HCT116 (cell line): ENCODE measurements at regions not wholly inside any gene's neighbourhood (a gene's known extent, or its start where the extent isn't known, plus 50 kb on each side); places are given as distances from the start of the nearest gene placed in this dataset.

Source experiments
- ATAC-seq: fragments of 200-7000 bp; cut with Tn5 transposase; 2 replicates; pipeline ENCODE4 v1.9.1; 2020; ENCODE audit warnings: mild to moderate bottlenecking, moderate library complexity
- BruUV-seq: library from RNA; stranded (reverse); fragments of 400-500 nt; replicated peaks from 2 replicates; lab custom pipeline; 2021; lab: Mats Ljungman, UMichigan
- CTCF ChIA-PET: fragments of 300-600 bp; sonication (Branson Sonifier 250); formaldehyde crosslinking; loops from one replicate; lab custom pipeline; 2021; ENCODE audit warnings: antibody characterized with exemption; lab: Charles Lee
- POLR2A ChIA-PET: fragments of 300-600, 350-600 bp; sonication (Branson Sonifier 250); formaldehyde crosslinking; loops from one replicate; lab custom pipeline; 2021; ENCODE audit warnings: antibody characterized with exemption; lab: Charles Lee
- RAD21 ChIA-PET, 2 experiments: fragments of 300-600 bp; sonication (Branson Sonifier 250); formaldehyde crosslinking; loops; one replicate each; lab custom pipeline; 2023; ENCODE audit warnings: low total read pairs in 2 of 2; ENCODE audit not compliant: uncharacterized antibody in 2 of 2, unreplicated experiment in 2 of 2, low non-redundant PET in 1 of 2; lab: Charles Lee
- DNase-seq: peaks from one replicate; pipeline ENCODE4 v3.0.0-alpha.2; 2010; ENCODE audit warnings: low read depth, low spot score
- H2AFZ ChIP-seq: fragments of 200-600 bp; shearing (Covaris generic), sonication (generic); 2 replicates; pipeline ENCODE4 v1.6.1; 2017; ENCODE audit warnings: low read depth, mixed run types, mixed read lengths, antibody characterized with exemption, low read length; ENCODE audit not compliant: poor library complexity, severe bottlenecking
- H3K27ac ChIP-seq: 2 replicates; pipeline ENCODE4 v1.5.1; 2012; ENCODE audit warnings: low read depth, low read length
- H3K27me3 ChIP-seq: fragments of 200-600 bp; sonication (generic); 2 replicates; pipeline ENCODE4 v1.6.1; 2016; ENCODE audit warnings: mixed run types, low read length, mixed read lengths; ENCODE audit not compliant: insufficient read depth
- H3K36me3 ChIP-seq, 2 experiments: fragments of 200-500 bp in 1 of 2; fragments of 200-600 bp in 1 of 2; sonication (Bioruptor generic) in 1 of 2; sonication (generic) in 1 of 2; 2 replicates each; pipeline versions ENCODE4 v1.5.1 to v1.6.1; 2014 to 2016; ENCODE audit warnings: low read length in 2 of 2, inconsistent platforms in 1 of 2, mixed read lengths in 1 of 2, mixed run types in 1 of 2; ENCODE audit not compliant: insufficient read depth in 2 of 2, control insufficient read depth in 1 of 2
- H3K4me1 ChIP-seq, 2 experiments: fragments of 200-600 bp in 1 of 2; sonication (generic) in 1 of 2; 2 replicates each; pipeline versions ENCODE4 v1.5.1 to v1.6.1; 2012 to 2017; ENCODE audit warnings: low read length in 2 of 2, inconsistent platforms in 1 of 2, mild to moderate bottlenecking in 1 of 2, mixed read lengths in 1 of 2, mixed run types in 1 of 2, moderate library complexity in 1 of 2; ENCODE audit not compliant: insufficient read depth in 2 of 2, control insufficient read depth in 1 of 2
- H3K4me2 ChIP-seq: fragments of 200-600 bp; sonication (generic); 2 replicates; pipeline ENCODE4 v1.6.1; 2017; ENCODE audit warnings: mixed run types, low read length, mixed read lengths
- H3K4me3 ChIP-seq, 2 experiments: fragments of 200-600 bp in 1 of 2; sonication (generic) in 1 of 2; replicated peaks in 1 of 2; 2 replicates each; pipeline ENCODE4 v1.5.1; 2011 to 2016; ENCODE audit warnings: low read length in 2 of 2, control low read depth in 1 of 2, low read depth in 1 of 2, mild to moderate bottlenecking in 1 of 2, mixed read lengths in 1 of 2, mixed run types in 1 of 2
- H3K79me2 ChIP-seq: fragments of 200-600 bp; sonication (generic); 2 replicates; pipeline ENCODE4 v1.6.1; 2017; ENCODE audit warnings: mild to moderate bottlenecking, mixed run types, low read length, moderate library complexity, mixed read lengths; ENCODE audit not compliant: insufficient read depth
- H3K9ac ChIP-seq: fragments of 200-600 bp; sonication (generic); 2 replicates; pipeline ENCODE4 v1.6.1; 2016; ENCODE audit warnings: low read length, mixed read lengths
- H3K9me2 ChIP-seq: fragments of 200-600 bp; sonication (generic), shearing (Covaris generic); 2 replicates; pipeline ENCODE4 v1.6.1; 2017; ENCODE audit warnings: mixed run types, mild to moderate bottlenecking, moderate library complexity; ENCODE audit not compliant: insufficient read depth
- H3K9me3 ChIP-seq, 2 experiments: fragments of 200-500 bp in 1 of 2; fragments of 200-600 bp in 1 of 2; sonication (Bioruptor generic) in 1 of 2; sonication (generic) in 1 of 2; 2 replicates each; pipeline ENCODE4 v1.6.1; 2014 to 2017; ENCODE audit warnings: low read length in 2 of 2, mixed read lengths in 2 of 2, inconsistent platforms in 1 of 2, low read depth in 1 of 2, mild to moderate bottlenecking in 1 of 2, mixed run types in 1 of 2, moderate library complexity in 1 of 2; ENCODE audit not compliant: control insufficient read depth in 1 of 2, insufficient read depth in 1 of 2
- H4K20me1 ChIP-seq: fragments of 200-600 bp; sonication (generic), shearing (Covaris generic); 2 replicates; pipeline ENCODE4 v1.6.1; 2017; ENCODE audit warnings: mixed run types, mild to moderate bottlenecking, moderate library complexity; ENCODE audit not compliant: insufficient read depth
- ATF3 ChIP-seq: IDR thresholded peaks from 2 replicates; pipeline ENCODE4 v1.6.1; 2012
- CEBPB ChIP-seq: IDR thresholded peaks from 2 replicates; pipeline ENCODE4 v1.6.1; 2012; ENCODE audit warnings: low read depth
- EGR1 ChIP-seq: IDR thresholded peaks from 2 replicates; pipeline ENCODE4 v1.6.1; 2012; ENCODE audit warnings: low read depth
- EZH2 ChIP-seq: fragments of 200-600 bp; sonication (generic); IDR thresholded peaks from 2 replicates; pipeline ENCODE4 v1.6.1; 2017; ENCODE audit warnings: antibody characterized with exemption, mixed run types
- EZH2phosphoT487 ChIP-seq: fragments of 200-600 bp; IDR thresholded peaks from 2 replicates; pipeline ENCODE4 v1.6.1; 2018; ENCODE audit warnings: antibody characterized with exemption, borderline replicate concordance
- FOSL1 ChIP-seq: IDR thresholded peaks from 2 replicates; pipeline ENCODE4 v1.6.1; 2012; ENCODE audit warnings: low read depth
- JUND ChIP-seq: IDR thresholded peaks from 2 replicates; pipeline ENCODE4 v1.6.1; 2012
- POLR2A ChIP-seq: IDR thresholded peaks from 2 replicates; pipeline ENCODE4 v1.7.0; 2011; ENCODE audit warnings: borderline replicate concordance; ENCODE audit not compliant: insufficient read depth, insufficient read length; ENCODE audit errors: extremely low read depth
- POLR2AphosphoS5 ChIP-seq: IDR thresholded peaks from 2 replicates; pipeline ENCODE4 v1.6.1; 2011; ENCODE audit warnings: mild to moderate bottlenecking, low read depth, low read length, moderate library complexity
- SIN3A ChIP-seq: IDR thresholded peaks from 2 replicates; pipeline ENCODE4 v1.6.1; 2012; ENCODE audit warnings: low read depth
- SP1 ChIP-seq: IDR thresholded peaks from 2 replicates; pipeline ENCODE4 v1.6.1; 2012; ENCODE audit warnings: low read depth
- SRF ChIP-seq: IDR thresholded peaks from 2 replicates; pipeline ENCODE4 v1.6.1; 2012; ENCODE audit warnings: low read depth
- TCF7L2 ChIP-seq: IDR thresholded peaks from 2 replicates; pipeline ENCODE4 v1.7.0; 2011; ENCODE audit warnings: borderline replicate concordance, inconsistent platforms; ENCODE audit not compliant: insufficient read depth, insufficient read length; ENCODE audit errors: extremely low read depth
- YY1 ChIP-seq: IDR thresholded peaks from 2 replicates; pipeline ENCODE4 v1.6.1; 2011; ENCODE audit warnings: low read length, low read depth, moderate library complexity, mild to moderate bottlenecking; ENCODE audit not compliant: insufficient replicate concordance; ENCODE audit errors: extremely low read depth
- intact Hi-C: fragments of 100-400 bp; cut with micrococcal nuclease; formaldehyde crosslinking; loops from 2 replicates; pipeline ENCODE4 v1.10.0; 2022

GRCh38 chr5:51043745-51044144, 339.5 kb upstream of the ISL1 start:
- H3K9me3 ChIP-seq, result no peaks in the 10 kb centered on the region
- H3K4me1 ChIP-seq, result no peaks in the 10 kb centered on the region
- H3K9ac ChIP-seq, result no peak overlapping the region
- intact Hi-C loops, result no loop called here
- TF ChIP-seq EGR1 (no peak), FOSL1 (no peak), YY1 (no peak), ATF3 (no peak), SRF (no peak), CEBPB (no peak), TCF7L2 (no peak), EZH2 (no peak), POLR2AphosphoS5 (no peak), POLR2A (no peak)
- no peaks in the 10 kb centered on the region for H3K9me2 ChIP-seq
- CTCF ChIA-PET, result no interaction called here
- H3K27me3 ChIP-seq, result no peaks in the 10 kb centered on the region
- no peak overlapping the region for H3K4me2 ChIP-seq
- H3K79me2 ChIP-seq, result no peaks in the 10 kb centered on the region
- H3K4me3 ChIP-seq, result no peak overlapping the region
- POLR2A ChIA-PET, result no interaction called here
- RAD21 ChIA-PET, result no interaction called here
- ATAC-seq (no peak), DNase-seq (no peak)
- BruUV-seq, result no TSS peak
- H3K36me3 ChIP-seq, result no peaks in the 10 kb centered on the region
- H3K27ac ChIP-seq, result no peak overlapping the region
- no peaks in the 10 kb centered on the region for H4K20me1 ChIP-seq
- H2AFZ ChIP-seq, result no peak overlapping the region

GRCh38 chr5:51047369-51047768, 335.9 kb upstream of the ISL1 start:
- BruUV-seq, result no TSS peak
- Histone ChIP-seq H3K4me3 (no peak overlapping the region), H3K27ac (no peak overlapping the region), H4K20me1 (no peaks in the 10 kb centered on the region), H3K79me2 (no peaks in the 10 kb centered on the region), H3K9ac (no peak overlapping the region), H3K4me2 (no peak overlapping the region), H3K9me2 (no peaks in the 10 kb centered on the region), H3K36me3 (no peaks in the 10 kb centered on the region), H3K4me1 (no peaks in the 10 kb centered on the region), H2AFZ (no peak overlapping the region), H3K27me3 (no peaks in the 10 kb centered on the region), H3K9me3 (no peaks in the 10 kb centered on the region)
- no peak for ATAC-seq
- CTCF ChIA-PET, result no interaction called here
- no peak for DNase-seq
- TF ChIP-seq POLR2A (no peak), ATF3 (no peak), CEBPB (no peak), SP1 (no peak), JUND (no peak), SRF (no peak), EZH2 (no peak), YY1 (no peak), SIN3A (no peak), EZH2phosphoT487 (no peak), EGR1 (no peak)
- POLR2A ChIA-PET, result no interaction called here
- RAD21 ChIA-PET, result no interaction called here
- intact Hi-C loops, result no loop called here
